Right atrium auricular region (tissue), 2 donors: ENCODE measurements at regions not wholly inside any gene's neighbourhood (a gene's known extent, or its start where the extent isn't known, plus 50 kb on each side); places are given as distances from the start of the nearest gene placed in this dataset.

Experiments
- DNase-seq: peaks from one replicate; pipeline ENCODE4 v3.0.0-alpha.2; 2019; ENCODE audit warnings: low spot score
- H3K27ac ChIP-seq, 2 donors: fragments of 200-600 bp; sonication (generic); 1 replicate in 1 of 2; 2 replicates in 1 of 2; pipeline ENCODE4 v1.5.1; 2016 to 2019
- H3K27me3 ChIP-seq, 2 donors: fragments of 200-600 bp; sonication (generic); one replicate each; pipeline versions ENCODE4 v1.5.1 to v1.6.0; 2017 to 2019
- H3K36me3 ChIP-seq: fragments of 200-600 bp; sonication (generic); one replicate; pipeline ENCODE4 v1.5.1; 2016
- H3K4me1 ChIP-seq, 2 donors: fragments of 200-600 bp; sonication (generic); one replicate each; pipeline versions ENCODE4 v1.5.1 to v1.6.0; 2017 to 2019
- H3K4me3 ChIP-seq, 2 donors: fragments of 200-600 bp; sonication (generic); 1 replicate in 1 of 2; 2 replicates in 1 of 2; pipeline ENCODE4 v1.5.1; 2017 to 2019; ENCODE audit warnings: mild to moderate bottlenecking in 1 of 2, moderate library complexity in 1 of 2
- H3K9me3 ChIP-seq, 2 donors: fragments of 200-600 bp; sonication (generic); one replicate each; pipeline ENCODE4 v1.5.1; 2019
- CTCF ChIP-seq, 2 donors: fragments of 200-600 bp; sonication (generic); IDR thresholded peaks; one replicate each; pipeline ENCODE4 v1.5.1; 2019; ENCODE audit warnings: antibody characterized with exemption in 2 of 2

DNA sequence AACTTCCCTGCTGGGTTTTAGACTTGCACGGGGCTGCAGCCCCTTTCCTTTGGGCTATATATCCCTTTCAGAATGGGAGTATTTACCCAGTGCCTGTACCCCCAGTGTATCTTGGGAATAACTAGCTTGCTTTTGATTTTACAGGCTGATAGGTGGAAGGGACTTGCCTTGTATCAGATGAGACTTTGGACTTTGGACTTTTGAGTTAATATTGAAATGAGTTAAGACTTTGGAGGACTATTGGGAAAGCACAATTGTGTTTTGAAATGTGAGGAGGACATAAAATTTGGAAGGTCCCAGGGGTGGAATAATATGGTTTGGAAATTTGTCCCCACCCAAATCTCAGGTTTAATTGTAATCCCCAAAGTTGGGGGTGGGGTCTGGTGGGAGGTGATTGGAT, 393.8 kb upstream of the KIF2B start:
- Histone ChIP-seq H3K9me3 (no peaks in the 10 kb centered on the region), H3K27me3 (no peaks in the 10 kb centered on the region), H3K36me3 (no peaks in the 10 kb centered on the region), H3K27ac (no peak overlapping the region), H3K4me1 (no peaks in the 10 kb centered on the region), H3K4me3 (no peak overlapping the region)
- DNase-seq = no peak
- TF ChIP-seq CTCF (IDR thresholded peaks at IDR 0.05) = no peak

DNA sequence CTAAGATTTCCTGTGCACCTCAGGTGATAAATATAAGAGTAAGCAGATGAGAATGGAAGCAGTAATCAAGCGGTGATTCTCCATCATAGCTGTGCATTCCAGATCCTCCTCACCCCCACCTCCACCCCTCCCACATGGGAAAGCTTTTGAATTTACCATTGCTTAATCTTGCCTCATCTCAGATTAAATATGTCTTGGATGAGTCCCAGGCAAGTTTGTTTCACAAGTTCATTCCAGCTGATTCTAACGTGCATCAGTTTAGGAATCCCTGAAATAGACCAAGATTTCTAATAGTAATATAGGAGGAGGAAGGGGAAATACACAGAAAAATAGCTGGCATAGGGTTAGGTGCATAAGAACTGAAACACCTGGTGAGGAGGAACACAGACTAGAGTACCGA, 396.2 kb upstream of the KIF2B start:
- Histone ChIP-seq H3K27me3 (no peaks in the 10 kb centered on the region), H3K4me3 (no peak overlapping the region), H3K36me3 (no peaks in the 10 kb centered on the region), H3K27ac (no peak overlapping the region), H3K9me3 (no peaks in the 10 kb centered on the region), H3K4me1 (no peaks in the 10 kb centered on the region)
- TF ChIP-seq CTCF (IDR thresholded peaks at IDR 0.05) = no peak
- no peak for DNase-seq

DNA sequence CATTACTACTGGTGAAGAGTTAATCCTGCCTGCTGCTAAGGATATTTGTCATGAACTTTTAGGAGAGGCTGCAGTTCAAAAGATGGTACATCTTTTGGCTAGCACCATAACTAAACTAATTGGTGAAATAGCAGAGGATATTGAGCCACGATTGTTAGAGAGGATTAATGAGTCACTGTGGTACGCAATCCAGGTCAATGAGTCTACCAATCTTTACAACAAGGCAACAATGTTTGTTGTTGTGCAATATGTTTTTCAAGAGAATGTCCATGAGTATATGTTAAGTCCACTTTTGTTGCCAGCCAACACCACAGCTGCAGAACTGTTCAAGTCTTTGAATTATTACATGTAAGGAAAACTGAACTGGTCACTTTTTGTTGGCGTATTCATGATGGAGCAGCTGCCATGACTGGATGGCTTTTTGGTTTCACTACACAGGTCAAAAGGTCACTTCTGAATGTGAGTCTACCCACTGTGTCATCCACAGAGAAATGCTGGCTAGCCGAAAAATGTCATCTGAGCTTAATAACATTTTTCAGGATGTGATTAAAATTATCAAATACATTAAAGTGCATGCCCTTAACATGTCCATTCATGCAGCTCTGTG, 402.6 kb upstream of the KIF2B start:
- no peaks in the 10 kb centered on the region for H3K4me1 ChIP-seq
- no peak overlapping the region for H3K27ac ChIP-seq
- no peak overlapping the region for H3K4me3 ChIP-seq
- no peak for TF ChIP-seq CTCF (IDR thresholded peaks at IDR 0.05)
- no peaks in the 10 kb centered on the region for H3K27me3 ChIP-seq
- H3K36me3 ChIP-seq = no peaks in the 10 kb centered on the region
- DNase-seq = no peak
- H3K9me3 ChIP-seq = no peaks in the 10 kb centered on the region

DNA sequence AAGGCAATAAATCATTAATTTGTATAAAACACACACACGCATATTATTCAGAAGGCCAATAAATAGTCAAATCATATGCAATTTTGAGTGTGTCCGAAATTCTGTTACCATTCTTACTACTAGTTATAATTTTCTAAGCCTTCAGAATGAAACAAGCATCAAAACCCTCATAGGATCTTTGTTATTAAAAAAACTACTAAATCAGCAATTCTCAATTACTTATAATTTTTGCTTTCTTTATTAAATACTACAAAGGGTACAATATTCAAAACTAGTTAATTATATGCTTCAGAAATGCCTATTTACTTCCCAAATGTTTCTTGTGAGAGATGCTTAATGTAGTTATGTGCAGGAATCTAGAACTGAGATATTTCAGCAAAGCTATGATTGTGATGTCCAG, 413.1 kb upstream of the KIF2B start:
- H3K36me3 ChIP-seq = no peaks in the 10 kb centered on the region
- no peak for DNase-seq
- H3K4me3 ChIP-seq = no peak overlapping the region
- no peaks in the 10 kb centered on the region for H3K27me3 ChIP-seq
- no peak overlapping the region for H3K27ac ChIP-seq
- TF ChIP-seq CTCF (IDR thresholded peaks at IDR 0.05) = no peak
- H3K9me3 ChIP-seq = peaks cover 0 to 14% of the 10 kb centered on the region in 2 donors
- H3K4me1 ChIP-seq = no peaks in the 10 kb centered on the region

- no peak for TF ChIP-seq CTCF (IDR thresholded peaks at IDR 0.05)
- H3K9me3 ChIP-seq = peaks cover 3 to 19% of the 10 kb centered on the region in 2 donors
- no peak overlapping the region for H3K4me3 ChIP-seq
- H3K4me1 ChIP-seq = no peaks in the 10 kb centered on the region
- H3K36me3 ChIP-seq = no peaks in the 10 kb centered on the region
- H3K27ac ChIP-seq = no peak overlapping the region
- no peaks in the 10 kb centered on the region for H3K27me3 ChIP-seq
- no peak for DNase-seq
These were observed 415.8 kb upstream of the KIF2B start for GRCh38 chr17:53406907-53407306.

GRCh38 chr17:53391197-53391596, 431.5 kb upstream of the KIF2B start:
- TF ChIP-seq CTCF (IDR thresholded peaks at IDR 0.05) = no peak

More at GRCh38 chr17:53391197-53391596, 431.5 kb upstream of the KIF2B start:
- no peak overlapping the region for H3K27ac ChIP-seq
- H3K27me3 ChIP-seq = no peaks in the 10 kb centered on the region
- no peaks in the 10 kb centered on the region for H3K9me3 ChIP-seq
- DNase-seq = no peak
- H3K4me1 ChIP-seq = no peaks in the 10 kb centered on the region
- no peaks in the 10 kb centered on the region for H3K36me3 ChIP-seq
- H3K4me3 ChIP-seq = no peak overlapping the region
